ENCODE measurements at regions not wholly inside any gene's neighbourhood (a gene's known extent, or its start where the extent isn't known, plus 50 kb on each side); places are given as distances from the start of the nearest gene placed in this dataset.

DNA sequence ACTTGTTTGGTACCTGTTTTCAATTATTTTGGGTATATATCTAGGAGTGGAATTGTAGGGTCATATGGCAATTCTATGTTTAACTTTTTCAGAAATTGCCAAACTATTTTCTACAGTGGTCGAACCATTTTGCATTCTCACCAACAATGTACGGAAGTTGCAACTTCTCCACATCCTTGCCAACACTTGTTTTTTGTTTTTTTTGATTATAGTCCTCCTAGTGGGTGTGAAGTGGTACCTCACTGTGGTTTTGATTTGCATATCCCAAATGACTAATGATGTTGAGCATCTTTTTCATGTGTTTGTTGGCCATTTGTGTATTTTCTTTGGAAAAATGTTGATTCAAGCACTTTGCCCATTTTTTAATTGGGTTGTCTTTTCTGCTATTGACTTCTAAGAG, 122.1 kb downstream of the RPS24 start:
- 80% methylated on average over 2 of the region's 2 CpGs for WGBS, 2 donors
- Histone ChIP-seq H3K4me3 (no peak overlapping the region), H3K27ac (no peak overlapping the region), H3K4me1 (no peaks in the 10 kb centered on the region), H3K9me3 (no peaks in the 10 kb centered on the region), H3K27me3 (no peaks in the 10 kb centered on the region), H3K36me3 (no peaks in the 10 kb centered on the region)
- TF ChIP-seq, protein P1, sequence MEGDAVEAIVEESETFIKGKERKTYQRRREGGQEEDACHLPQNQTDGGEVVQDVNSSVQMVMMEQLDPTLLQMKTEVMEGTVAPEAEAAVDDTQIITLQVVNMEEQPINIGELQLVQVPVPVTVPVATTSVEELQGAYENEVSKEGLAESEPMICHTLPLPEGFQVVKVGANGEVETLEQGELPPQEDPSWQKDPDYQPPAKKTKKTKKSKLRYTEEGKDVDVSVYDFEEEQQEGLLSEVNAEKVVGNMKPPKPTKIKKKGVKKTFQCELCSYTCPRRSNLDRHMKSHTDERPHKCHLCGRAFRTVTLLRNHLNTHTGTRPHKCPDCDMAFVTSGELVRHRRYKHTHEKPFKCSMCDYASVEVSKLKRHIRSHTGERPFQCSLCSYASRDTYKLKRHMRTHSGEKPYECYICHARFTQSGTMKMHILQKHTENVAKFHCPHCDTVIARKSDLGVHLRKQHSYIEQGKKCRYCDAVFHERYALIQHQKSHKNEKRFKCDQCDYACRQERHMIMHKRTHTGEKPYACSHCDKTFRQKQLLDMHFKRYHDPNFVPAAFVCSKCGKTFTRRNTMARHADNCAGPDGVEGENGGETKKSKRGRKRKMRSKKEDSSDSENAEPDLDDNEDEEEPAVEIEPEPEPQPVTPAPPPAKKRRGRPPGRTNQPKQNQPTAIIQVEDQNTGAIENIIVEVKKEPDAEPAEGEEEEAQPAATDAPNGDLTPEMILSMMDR (IDR thresholded peaks at IDR 0.05): no peak
- intact Hi-C loops (cut with DNase I): no loop called here
- FAIRE-seq (no peak), ATAC-seq (no peak), DNase-seq (no peak)

DNA sequence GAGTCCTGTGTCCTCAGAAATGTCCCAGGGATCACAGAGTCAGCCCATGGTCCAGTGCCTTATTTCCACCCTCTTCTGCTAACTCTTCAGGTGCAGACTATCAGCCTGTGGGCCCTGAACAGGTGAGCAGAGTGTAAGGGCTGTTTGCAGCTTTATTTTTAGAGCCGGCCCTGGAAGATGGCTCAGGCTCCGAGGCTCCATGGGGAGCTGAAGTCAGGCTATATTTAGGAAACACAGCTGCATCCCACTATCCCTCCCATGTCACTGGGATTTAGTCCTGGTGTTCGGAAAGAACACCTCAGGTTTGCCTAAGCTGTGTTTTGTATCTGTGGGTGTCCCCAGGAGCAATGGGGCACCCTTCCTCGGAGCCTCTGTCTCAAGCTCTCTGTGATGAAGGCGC, 126.9 kb downstream of the RPS24 start:
- Histone ChIP-seq H3K36me3 (no peaks in the 10 kb centered on the region), H3K27ac (no peak overlapping the region), H3K4me3 (no peak overlapping the region), H3K4me1 (no peaks in the 10 kb centered on the region), H3K27me3 (no peaks in the 10 kb centered on the region), H3K9me3 (no peaks in the 10 kb centered on the region)
- ATAC-seq (no peak), DNase-seq (no peak), FAIRE-seq (no peak)
- 74 to 75% methylated on average over 5 of the region's 5 CpGs for WGBS, 2 donors
- intact Hi-C loops (cut with DNase I): no loop called here
- TF ChIP-seq, protein P1 (IDR thresholded peaks at IDR 0.05): no peak

DNA sequence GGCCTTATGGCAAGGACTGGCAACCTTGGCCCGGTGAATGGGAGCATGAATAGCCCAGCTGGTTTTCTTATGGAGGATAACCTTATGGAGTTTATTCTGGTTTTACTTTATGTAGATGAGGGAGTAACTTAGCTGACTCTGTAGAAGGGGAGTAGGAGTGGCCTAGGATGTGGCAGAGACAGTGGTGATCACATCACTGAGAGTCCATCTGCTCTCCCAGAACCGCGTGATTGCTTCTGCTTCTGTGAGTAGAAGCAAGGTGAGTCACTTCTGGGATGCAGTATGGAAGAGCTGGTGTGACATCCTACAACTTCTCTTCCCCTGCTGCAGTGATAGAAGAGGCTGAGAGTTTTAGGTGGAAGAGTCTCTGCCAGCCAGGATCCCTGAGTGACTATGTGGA, 129.2 kb downstream of the RPS24 start:
- H3K27ac ChIP-seq: no peak overlapping the region
- 93 to 96% methylated on average over 3 of the region's 3 CpGs for whole genome bisulfite sequencing, 2 donors

DNA sequence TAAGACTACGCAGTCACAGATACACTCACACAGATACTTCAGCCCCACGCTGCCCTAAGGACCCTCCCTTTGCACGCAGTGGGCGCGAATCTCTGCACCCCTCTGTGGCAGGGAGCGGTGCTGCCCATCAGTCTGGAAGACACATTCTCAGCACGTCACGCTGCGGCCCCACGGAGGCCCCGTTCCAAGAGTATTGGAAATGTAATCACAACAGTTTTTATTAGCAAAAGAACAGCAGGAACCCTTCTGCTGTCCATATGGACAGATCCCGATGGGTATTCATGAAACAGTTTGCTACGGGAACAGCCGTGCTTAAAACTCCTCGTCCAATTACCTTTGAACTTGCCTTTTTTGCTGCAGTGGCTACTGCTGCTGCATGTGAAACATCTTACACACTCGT, 131.0 kb downstream of the RPS24 start:
- no peak for FAIRE-seq
- no peak for ATAC-seq
- H3K4me1 ChIP-seq: no peaks in the 10 kb centered on the region
- H3K4me3 ChIP-seq: no peak overlapping the region
- DNase-seq: no peak
- TF ChIP-seq, protein P1 (IDR thresholded peaks at IDR 0.05): no peak
- no peaks in the 10 kb centered on the region for H3K36me3 ChIP-seq
- H3K27ac ChIP-seq: no peak overlapping the region
- no peaks in the 10 kb centered on the region for H3K9me3 ChIP-seq
- H3K27me3 ChIP-seq: no peaks in the 10 kb centered on the region
- intact Hi-C loops (cut with DNase I): no loop called here
- WGBS, 2 donors: 74 to 78% methylated on average over 16 of the region's 16 CpGs

More for the DNA sequence above, 129.2 kb downstream of the RPS24 start:
- ATAC-seq (no peak), DNase-seq (no peak), FAIRE-seq (no peak)
- no peak overlapping the region for H3K4me3 ChIP-seq
- intact Hi-C loops (cut with DNase I): no loop called here
- no peaks in the 10 kb centered on the region for H3K27me3 ChIP-seq
- H3K9me3 ChIP-seq: no peaks in the 10 kb centered on the region
- TF ChIP-seq, protein P1 (IDR thresholded peaks at IDR 0.05): no peak
- H3K36me3 ChIP-seq: no peaks in the 10 kb centered on the region
- no peaks in the 10 kb centered on the region for H3K4me1 ChIP-seq

DNA sequence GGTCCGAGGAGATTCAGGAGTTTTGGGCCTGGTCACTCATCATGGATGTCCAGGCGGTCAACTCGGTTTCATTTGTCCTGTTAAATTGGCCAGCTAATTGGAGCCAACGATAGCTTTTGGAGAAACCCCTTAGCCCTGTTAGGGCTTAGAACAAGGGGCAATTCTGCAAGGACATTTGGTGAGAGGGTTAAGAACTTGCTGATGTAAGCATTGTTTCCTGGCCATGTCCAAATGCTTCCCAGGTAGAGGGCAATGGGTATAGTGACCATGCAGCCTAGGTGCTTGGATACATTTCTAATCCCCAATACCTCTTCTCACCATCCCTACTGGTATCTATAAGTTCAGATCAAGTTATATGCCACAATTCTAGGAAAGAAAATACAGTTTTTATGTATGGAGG, 131.5 kb downstream of the RPS24 start:
- H3K27me3 ChIP-seq: no peaks in the 10 kb centered on the region
- no peak overlapping the region for H3K27ac ChIP-seq
- H3K4me3 ChIP-seq: no peak overlapping the region
- intact Hi-C loops (cut with DNase I): no loop called here
- no peak for ATAC-seq
- H3K36me3 ChIP-seq: no peaks in the 10 kb centered on the region
- no peak for FAIRE-seq
- TF ChIP-seq, protein P1 (IDR thresholded peaks at IDR 0.05): no peak
- WGBS, 2 donors: 76 to 81% methylated on average over 4 of the region's 4 CpGs
- no peaks in the 10 kb centered on the region for H3K9me3 ChIP-seq
- H3K4me1 ChIP-seq: no peaks in the 10 kb centered on the region
- DNase-seq: no peak

All from pancreas (tissue), 10 donors.